GM18861 (cell line): ENCODE measurements at regions not wholly inside any gene's neighbourhood (a gene's known extent, or its start where the extent isn't known, plus 50 kb on each side); places are given as distances from the start of the nearest gene placed in this dataset.

Source experiments
- ATAC-seq: cut with Tn5 transposase; IDR thresholded peaks from one replicate; pipeline ENCODE4 v1.9.1; 2021; ENCODE audit not compliant: unreplicated experiment

DNA sequence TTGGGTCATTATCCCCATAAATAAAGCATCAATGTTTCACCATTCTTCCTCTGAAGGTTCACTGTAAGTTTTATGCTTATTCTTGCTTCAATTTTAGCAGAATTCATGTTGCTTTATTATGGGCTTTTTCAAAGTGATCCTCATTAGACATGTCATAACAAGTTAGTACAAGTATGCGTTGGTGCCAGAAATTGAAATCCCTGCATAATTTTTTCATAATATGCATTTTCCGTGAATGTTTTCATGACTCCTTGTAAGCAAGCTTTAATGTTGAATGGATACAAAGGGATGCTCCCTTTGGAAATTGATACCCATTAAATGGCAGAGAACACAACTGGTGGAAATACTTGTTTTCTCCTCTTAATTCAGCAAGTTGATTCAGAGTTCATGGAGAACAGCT, 179.7 kb downstream of the ST6GAL2 start:
- no peak for ATAC-seq

- ATAC-seq: no peak
Measured at GRCh38 chr2:106708209-106708608, 177.8 kb downstream of the ST6GAL2 start.

DNA sequence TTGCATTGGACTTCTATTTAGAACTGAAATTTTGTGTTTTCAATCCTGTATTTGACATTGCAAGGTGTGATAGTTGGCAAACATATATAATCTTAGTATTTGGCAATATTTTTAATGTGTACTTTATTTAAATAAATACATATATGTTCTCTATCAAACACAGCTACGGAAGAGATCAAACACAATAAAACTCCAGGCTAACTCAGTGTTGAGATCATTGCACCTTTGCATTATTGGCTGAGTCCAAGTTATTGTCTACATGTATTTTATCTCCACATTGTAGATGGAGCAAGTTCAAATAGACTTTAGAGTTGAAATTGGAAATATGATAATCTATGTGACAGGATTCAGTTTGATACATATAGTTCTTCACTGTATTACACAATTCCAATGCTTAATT, 176.7 kb downstream of the ST6GAL2 start:
- ATAC-seq: no peak

DNA sequence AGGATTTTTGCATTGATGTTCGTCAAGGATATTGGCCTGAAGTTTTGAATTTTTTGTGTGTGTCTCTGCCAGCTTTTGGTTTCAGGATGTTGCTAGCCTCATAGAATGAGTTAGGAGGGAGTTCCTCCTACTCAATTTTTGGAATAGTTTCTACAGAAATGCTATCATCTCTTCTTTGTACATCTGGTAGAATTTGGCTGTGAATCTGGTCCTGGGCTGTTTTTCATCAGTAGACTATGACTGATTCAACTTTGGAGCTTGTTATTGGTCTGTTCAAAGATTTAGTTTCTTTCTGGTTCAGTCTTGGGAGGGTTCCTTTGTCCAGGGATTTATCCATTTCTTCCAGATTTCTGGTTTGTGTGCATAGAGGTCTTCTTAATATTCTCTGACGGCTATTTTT, 166.7 kb downstream of the ST6GAL2 start:
- no peak for ATAC-seq

DNA sequence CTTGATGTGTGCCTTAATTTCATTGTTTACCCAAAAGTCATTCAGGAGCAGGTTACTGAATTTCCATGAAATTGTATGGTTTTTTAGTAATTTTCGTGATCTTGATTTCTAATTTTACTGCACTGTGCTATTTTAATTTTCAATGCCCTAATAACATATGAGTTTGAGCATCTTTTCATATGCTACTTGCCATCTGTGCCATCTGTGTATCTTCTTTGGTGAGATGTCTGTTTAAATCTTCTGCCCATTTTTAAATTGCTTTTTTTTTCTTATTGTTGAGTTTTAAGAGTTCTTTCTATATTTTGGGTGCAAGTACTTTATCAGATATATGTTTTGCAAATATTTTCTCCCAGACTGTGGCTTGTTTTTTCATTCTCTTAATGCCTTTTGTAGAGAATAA, 165.9 kb downstream of the ST6GAL2 start:
- ATAC-seq: no peak

GRCh38 chr2:106724301-106724794, 161.6 kb downstream of the ST6GAL2 start:
- no peak for ATAC-seq

GRCh38 chr2:106734165-106734564, 151.8 kb downstream of the ST6GAL2 start:
- ATAC-seq: no peak

DNA sequence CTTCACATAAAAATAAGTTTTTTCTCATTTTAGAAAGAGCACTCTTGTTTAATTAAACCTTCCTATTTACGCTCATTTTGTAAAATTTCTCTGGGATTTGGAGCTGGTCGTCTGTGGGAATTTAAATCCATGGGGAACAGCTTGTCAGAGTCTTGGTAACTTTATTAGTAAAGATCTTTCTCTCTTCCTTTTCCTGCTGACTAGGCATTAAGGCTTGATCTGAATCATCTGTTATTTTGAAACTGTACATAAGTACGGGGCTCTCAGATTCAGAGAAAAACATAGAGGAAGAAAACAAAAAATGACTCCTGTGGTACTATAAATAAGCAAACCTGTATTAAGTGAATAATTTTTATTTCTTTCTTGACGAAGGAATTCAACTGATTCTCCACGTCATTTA, 150.2 kb downstream of the ST6GAL2 start:
- no peak for ATAC-seq

DNA sequence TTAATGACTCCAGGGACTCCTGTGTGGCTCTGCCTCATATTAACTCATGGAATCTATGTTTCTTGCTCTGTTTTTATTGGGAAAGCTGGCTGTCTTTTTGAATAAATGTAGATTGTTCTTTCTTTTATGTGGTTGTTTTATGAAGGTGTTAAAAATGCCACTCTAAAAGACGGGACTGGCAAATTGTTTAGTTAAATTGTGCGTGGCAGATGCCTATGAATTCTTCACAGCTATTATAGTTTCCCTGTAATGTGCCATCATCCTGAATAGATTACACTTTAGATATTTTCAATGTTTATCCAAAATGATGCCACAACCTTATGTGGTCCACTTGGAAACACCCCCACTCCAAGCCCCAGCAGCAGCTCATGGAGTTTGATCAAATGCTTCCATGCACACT, 149.7 kb downstream of the ST6GAL2 start:
- no peak for ATAC-seq

DNA sequence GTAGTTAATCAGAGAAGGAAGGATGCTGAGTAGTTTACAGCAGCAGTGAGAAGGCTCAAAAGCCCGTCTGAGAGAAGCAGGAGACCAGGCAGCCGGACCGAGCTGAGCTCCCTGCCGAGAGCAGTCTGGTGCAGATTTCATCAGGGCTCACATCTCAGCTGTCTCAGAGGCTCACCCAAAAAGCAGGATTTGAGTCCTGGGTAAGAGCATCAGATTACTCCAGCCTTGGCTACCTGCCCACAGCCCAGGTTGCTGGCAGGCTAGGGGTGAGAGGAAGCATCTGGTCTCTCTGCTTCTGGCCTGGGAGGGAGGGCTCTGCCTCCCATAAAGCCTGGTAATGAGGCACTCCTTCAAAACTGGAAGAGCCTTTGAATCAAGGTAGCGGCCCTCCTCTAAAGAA, 140.5 kb downstream of the ST6GAL2 start:
- ATAC-seq: no peak

DNA sequence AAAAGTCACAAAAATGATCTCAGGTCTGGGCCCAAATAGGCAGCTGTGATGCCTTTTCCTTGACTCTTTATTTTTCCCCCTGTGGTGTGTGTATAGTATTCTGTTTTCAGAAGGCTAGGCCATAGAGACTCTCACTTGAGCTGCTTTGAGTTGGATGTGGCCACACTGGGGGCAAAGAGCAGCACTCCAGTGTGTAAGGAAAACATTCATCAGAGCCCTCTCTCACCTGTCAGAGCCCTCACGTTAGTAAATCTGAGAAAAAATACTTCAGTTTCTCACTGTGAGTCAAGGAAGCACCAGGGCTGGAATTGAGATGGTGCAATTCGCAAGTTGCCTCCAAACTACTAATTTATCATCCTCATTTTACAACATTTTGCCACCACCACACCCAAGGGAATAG, 136.1 kb downstream of the ST6GAL2 start:
- ATAC-seq: no peak
